ENCODE measurements at regions not wholly inside any gene's neighbourhood (a gene's known extent, or its start where the extent isn't known, plus 50 kb on each side); places are given as distances from the start of the nearest gene placed in this dataset.

- TF ChIP-seq CREB1 (CRISPR knock-in tag; IDR thresholded peaks at IDR 0.05; ENCODE audit: low read depth) (no peak), CTCF (conservative IDR thresholded peaks at IDR 0.05; ENCODE audit: low read depth in 2 of 2) (no peak), NANOG (IDR thresholded peaks at IDR 0.05; ENCODE audit: borderline replicate concordance) (no peak), EZH2 (IDR thresholded peaks at IDR 0.05; ENCODE audit: low read depth, unreplicated experiment) (no peak), POLR2AphosphoS5 (IDR thresholded peaks at IDR 0.05; ENCODE audit: low read depth) (no peak), STAT1 (IDR thresholded peaks at IDR 0.05; ENCODE audit: unreplicated experiment) (no peak)
Observed at GRCh38 chr2:145088756-145089155, 568.8 kb upstream of the ZEB2 start.

All from GM23338 (cell line).